IPS DF 6.9 (cell line): ENCODE measurements at regions not wholly inside any gene's neighbourhood (a gene's known extent, or its start where the extent isn't known, plus 50 kb on each side); places are given as distances from the start of the nearest gene placed in this dataset.

Experiments used
- DNase-seq: peaks from one replicate; pipeline ENCODE4 v3.0.0-alpha.2; 2013; ENCODE audit warnings: low read depth, low spot score
- H3K27ac ChIP-seq: one replicate; pipeline ENCODE4 v1.5.1; 2013; ENCODE audit warnings: low read length, control low read depth
- H3K27me3 ChIP-seq: 2 replicates; pipeline ENCODE4 v1.6.1; 2013; ENCODE audit warnings: mild to moderate bottlenecking, low read length; ENCODE audit not compliant: control insufficient read depth, insufficient read depth
- H3K36me3 ChIP-seq: 2 replicates; pipeline ENCODE4 v1.6.1; 2013; ENCODE audit warnings: low read length; ENCODE audit not compliant: control insufficient read depth, insufficient read depth
- H3K4me1 ChIP-seq: 2 replicates; pipeline ENCODE4 v1.6.1; 2013; ENCODE audit warnings: low read length; ENCODE audit not compliant: control insufficient read depth, insufficient read depth
- H3K4me3 ChIP-seq: 2 replicates; pipeline ENCODE4 v1.5.1; 2013; ENCODE audit warnings: mild to moderate bottlenecking, low read length
- H3K9me3 ChIP-seq: 2 replicates; pipeline ENCODE4 v1.6.1; 2013; ENCODE audit warnings: low read length, inconsistent platforms; ENCODE audit not compliant: control insufficient read depth, insufficient read depth
- WGBS: extraction: QIAGEN DNeasy Blood & Tissue Kit; methylation state at CpG from one replicate; pipeline ENCODE4 v1.1.7; 2013; ENCODE audit warnings: mixed read lengths, missing lambda C conversion rate; ENCODE audit not compliant: insufficient read length, insufficient coverage; 5-methylcytosine and 5-hydroxymethylcytosine counted together

GRCh38 chr6:40929176-40929575 is 109.8 kb downstream of the UNC5CL start:
- H3K4me1 ChIP-seq = no peaks in the 10 kb centered on the region
- WGBS = no CpG with 5 or more reads among the region's 3 CpGs
- H3K36me3 ChIP-seq = no peaks in the 10 kb centered on the region
- no peaks in the 10 kb centered on the region for H3K27me3 ChIP-seq
- DNase-seq = no peak
- no peak overlapping the region for H3K4me3 ChIP-seq
- H3K27ac ChIP-seq = no peak overlapping the region
- no peaks in the 10 kb centered on the region for H3K9me3 ChIP-seq

DNA sequence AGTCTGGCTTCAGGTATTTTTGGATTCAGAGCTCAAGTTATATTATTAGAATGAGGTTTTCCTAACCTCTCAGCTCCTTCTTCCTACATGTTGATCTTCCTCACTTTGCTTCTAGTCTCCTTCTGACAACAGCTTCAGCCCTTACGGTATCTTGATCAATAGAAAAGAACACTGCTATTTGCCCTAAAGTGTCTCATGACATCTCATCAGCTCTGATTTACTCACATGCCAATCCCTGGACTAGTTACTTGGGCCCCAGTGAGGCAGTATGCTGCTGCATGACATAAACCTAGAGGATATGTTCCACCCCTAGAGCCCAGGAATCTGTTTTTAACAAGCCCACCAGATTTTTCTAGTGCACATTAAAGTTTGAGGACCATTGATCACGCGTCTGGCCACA is 110.3 kb downstream of the UNC5CL start:
- DNase-seq = no peak
- no peaks in the 10 kb centered on the region for H3K4me1 ChIP-seq
- H3K4me3 ChIP-seq = no peak overlapping the region
- no peaks in the 10 kb centered on the region for H3K36me3 ChIP-seq
- no peaks in the 10 kb centered on the region for H3K27me3 ChIP-seq
- H3K9me3 ChIP-seq = no peaks in the 10 kb centered on the region
- no CpG with 5 or more reads among the region's 3 CpGs for WGBS
- no peak overlapping the region for H3K27ac ChIP-seq

GRCh38 chr6:40928307-40928706 is 110.7 kb downstream of the UNC5CL start:
- no CpG with 5 or more reads among the region's 1 CpG for WGBS
- Histone ChIP-seq H3K27me3 (no peaks in the 10 kb centered on the region), H3K4me1 (peaks cover under 1% of the 10 kb centered on the region; the same call in 1 of the 2 replicates), H3K27ac (no peak overlapping the region), H3K9me3 (no peaks in the 10 kb centered on the region), H3K4me3 (no peak overlapping the region), H3K36me3 (no peaks in the 10 kb centered on the region)
- DNase-seq = no peak

- Histone ChIP-seq H3K36me3 (no peaks in the 10 kb centered on the region), H3K4me1 (peaks cover 2% of the 10 kb centered on the region; the same call in 1 of the 2 replicates), H3K4me3 (no peak overlapping the region), H3K9me3 (no peaks in the 10 kb centered on the region), H3K27me3 (no peaks in the 10 kb centered on the region), H3K27ac (no peak overlapping the region)
- DNase-seq = no peak
- no CpG with 5 or more reads among the region's 1 CpG for WGBS
Observed at GRCh38 chr6:40925341-40925740, 113.7 kb downstream of the UNC5CL start.

DNA sequence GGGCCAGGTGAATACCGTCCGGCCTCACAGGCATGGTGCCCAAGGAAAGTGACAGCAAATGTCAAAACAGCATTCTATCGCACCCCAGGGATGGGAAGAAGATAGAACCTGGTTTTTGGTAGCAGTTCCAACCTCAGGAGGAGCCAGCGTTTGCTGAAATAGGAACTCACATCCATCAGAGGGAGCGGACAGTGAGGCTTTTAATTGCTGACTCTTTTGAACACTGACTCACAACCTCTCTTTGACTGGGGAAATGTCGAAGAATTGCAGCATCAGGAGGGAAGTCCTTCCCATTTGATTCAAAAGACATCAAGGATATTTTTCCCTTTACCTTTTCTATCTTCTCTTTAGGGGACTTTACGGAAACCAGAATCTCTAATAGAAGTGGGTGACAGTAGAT is 114.2 kb downstream of the UNC5CL start:
- Histone ChIP-seq H3K27me3 (no peaks in the 10 kb centered on the region), H3K9me3 (no peaks in the 10 kb centered on the region), H3K4me1 (peaks cover 3% of the 10 kb centered on the region), H3K36me3 (no peaks in the 10 kb centered on the region), H3K27ac (no peak overlapping the region), H3K4me3 (no peak overlapping the region)
- no peak for DNase-seq
- WGBS = no CpG with 5 or more reads among the region's 7 CpGs

DNA sequence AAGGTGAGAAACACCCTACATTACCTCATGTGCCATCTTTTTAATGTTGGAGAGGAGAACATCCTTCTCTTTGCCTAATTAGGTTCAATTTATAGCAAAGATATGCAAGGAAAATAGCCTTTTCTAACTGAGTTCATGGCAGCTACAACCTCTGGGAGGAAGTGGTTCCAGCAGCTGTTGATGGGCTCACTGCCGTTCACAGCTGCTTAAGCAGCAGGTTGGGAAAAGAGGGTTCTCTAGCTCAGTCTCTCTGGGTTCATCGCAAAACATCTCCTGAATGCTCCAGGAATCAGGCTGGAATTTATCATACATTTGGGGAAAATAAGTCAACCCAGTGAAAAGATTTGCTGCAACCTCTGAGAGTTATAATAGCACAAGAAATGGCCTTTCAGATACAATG is 115.1 kb downstream of the UNC5CL start:
- DNase-seq = no peak
- Histone ChIP-seq H3K4me3 (no peak overlapping the region), H3K4me1 (peaks cover 4% of the 10 kb centered on the region), H3K27me3 (no peaks in the 10 kb centered on the region), H3K27ac (no peak overlapping the region), H3K36me3 (no peaks in the 10 kb centered on the region), H3K9me3 (no peaks in the 10 kb centered on the region)
- no CpG with 5 or more reads among the region's 2 CpGs for WGBS

GRCh38 chr6:40923326-40923725 is 115.7 kb downstream of the UNC5CL start:
- no peaks in the 10 kb centered on the region for H3K27me3 ChIP-seq
- H3K27ac ChIP-seq = no peak overlapping the region
- H3K36me3 ChIP-seq = no peaks in the 10 kb centered on the region
- H3K9me3 ChIP-seq = no peaks in the 10 kb centered on the region
- no peak overlapping the region for H3K4me3 ChIP-seq
- H3K4me1 ChIP-seq = peaks cover 4% of the 10 kb centered on the region
- DNase-seq = no peak
- WGBS = no CpG with 5 or more reads among the region's 4 CpGs

DNA sequence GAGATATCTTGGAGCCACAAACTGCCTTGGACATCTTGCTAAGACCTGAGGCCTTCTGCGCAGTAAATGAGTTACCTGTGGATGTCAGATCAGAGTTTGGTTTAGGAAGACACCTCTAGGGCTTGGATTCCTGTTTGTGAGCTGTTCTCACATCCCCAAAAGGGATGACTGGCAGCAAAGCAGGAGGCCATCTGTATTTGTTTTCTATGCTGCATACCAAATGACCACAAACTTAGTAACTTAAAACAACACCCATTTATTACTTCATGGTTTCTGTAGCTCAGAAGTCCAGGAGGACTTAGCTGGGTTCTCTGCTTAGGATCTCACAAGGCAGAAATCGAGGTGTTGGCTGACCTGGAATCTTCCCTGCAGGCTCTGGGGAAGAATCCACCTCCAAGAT is 116.7 kb downstream of the UNC5CL start:
- Histone ChIP-seq H3K27ac (no peak overlapping the region), H3K4me1 (peaks cover 6% of the 10 kb centered on the region), H3K4me3 (no peak overlapping the region), H3K36me3 (no peaks in the 10 kb centered on the region), H3K27me3 (no peaks in the 10 kb centered on the region), H3K9me3 (no peaks in the 10 kb centered on the region)
- WGBS = no CpG with 5 or more reads among the region's 2 CpGs
- DNase-seq = no peak

- H3K27ac ChIP-seq = no peak overlapping the region
- peaks cover 4% of the 10 kb centered on the region; the same call in 1 of the 2 replicates for H3K4me1 ChIP-seq
- no peaks in the 10 kb centered on the region for H3K9me3 ChIP-seq
- H3K4me3 ChIP-seq = no peak overlapping the region
- no peak for DNase-seq
- no peaks in the 10 kb centered on the region for H3K27me3 ChIP-seq
- H3K36me3 ChIP-seq = no peaks in the 10 kb centered on the region
- WGBS = no CpG with 5 or more reads among the region's 5 CpGs
Observed at GRCh38 chr6:40918040-40918651, 120.9 kb downstream of the UNC5CL start.

DNA sequence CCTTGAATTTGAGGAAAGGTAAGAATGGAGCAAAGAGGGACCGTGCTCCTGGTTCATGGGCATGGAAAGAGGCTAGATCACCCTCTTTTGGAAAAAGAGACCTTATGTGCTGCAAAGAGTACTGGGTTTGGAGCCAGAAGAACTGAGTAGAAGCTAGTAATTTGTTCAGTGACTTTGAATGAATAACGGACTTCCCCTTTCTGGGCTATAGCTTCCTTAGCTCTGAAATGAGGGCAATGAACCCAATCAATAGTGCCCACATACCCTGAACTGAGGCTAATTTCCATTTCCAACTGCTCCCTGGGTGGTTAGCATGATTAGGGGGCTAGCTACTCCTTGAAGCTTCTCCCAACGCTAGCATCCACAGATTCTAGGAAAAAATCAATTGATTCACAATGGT is 121.4 kb downstream of the UNC5CL start:
- no peaks in the 10 kb centered on the region for H3K27me3 ChIP-seq
- H3K4me1 ChIP-seq = peaks cover 4% of the 10 kb centered on the region; the same call in 1 of the 2 replicates
- H3K9me3 ChIP-seq = no peaks in the 10 kb centered on the region
- no peak for DNase-seq
- no peak overlapping the region for H3K4me3 ChIP-seq
- H3K36me3 ChIP-seq = no peaks in the 10 kb centered on the region
- WGBS = no CpG with 5 or more reads among the region's 3 CpGs
- H3K27ac ChIP-seq = no peak overlapping the region

DNA sequence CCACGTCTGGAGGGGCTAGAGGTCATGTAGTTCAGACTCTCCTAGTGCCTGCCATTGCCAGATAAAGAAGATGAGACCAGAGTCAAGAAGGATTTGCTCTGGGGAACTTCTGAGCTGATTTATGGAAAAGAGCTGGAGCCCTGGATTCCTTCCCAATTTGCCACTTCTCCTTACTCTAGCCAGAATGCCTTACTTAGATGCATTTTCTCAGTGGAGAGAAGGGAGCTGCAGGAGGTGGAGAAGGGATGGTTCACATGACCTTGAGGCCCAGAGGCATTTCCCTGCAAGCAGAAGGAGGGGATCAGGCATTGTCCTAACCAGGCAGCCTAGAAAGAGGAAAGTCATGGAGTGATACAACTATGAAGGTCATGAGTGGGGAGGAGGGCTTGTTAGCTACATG is 122.2 kb downstream of the UNC5CL start:
- WGBS = no CpG with 5 or more reads among the region's 1 CpG

More for the DNA sequence above, 122.2 kb downstream of the UNC5CL start:
- no peak overlapping the region for H3K27ac ChIP-seq
- H3K36me3 ChIP-seq = no peaks in the 10 kb centered on the region
- H3K9me3 ChIP-seq = no peaks in the 10 kb centered on the region
- no peak overlapping the region for H3K4me3 ChIP-seq
- peaks cover 4% of the 10 kb centered on the region; the same call in 1 of the 2 replicates for H3K4me1 ChIP-seq
- no peaks in the 10 kb centered on the region for H3K27me3 ChIP-seq
- no peak for DNase-seq
